ENCODE measurements at regions not wholly inside any gene's neighbourhood (a gene's known extent, or its start where the extent isn't known, plus 50 kb on each side); places are given as distances from the start of the nearest gene placed in this dataset.

DNA sequence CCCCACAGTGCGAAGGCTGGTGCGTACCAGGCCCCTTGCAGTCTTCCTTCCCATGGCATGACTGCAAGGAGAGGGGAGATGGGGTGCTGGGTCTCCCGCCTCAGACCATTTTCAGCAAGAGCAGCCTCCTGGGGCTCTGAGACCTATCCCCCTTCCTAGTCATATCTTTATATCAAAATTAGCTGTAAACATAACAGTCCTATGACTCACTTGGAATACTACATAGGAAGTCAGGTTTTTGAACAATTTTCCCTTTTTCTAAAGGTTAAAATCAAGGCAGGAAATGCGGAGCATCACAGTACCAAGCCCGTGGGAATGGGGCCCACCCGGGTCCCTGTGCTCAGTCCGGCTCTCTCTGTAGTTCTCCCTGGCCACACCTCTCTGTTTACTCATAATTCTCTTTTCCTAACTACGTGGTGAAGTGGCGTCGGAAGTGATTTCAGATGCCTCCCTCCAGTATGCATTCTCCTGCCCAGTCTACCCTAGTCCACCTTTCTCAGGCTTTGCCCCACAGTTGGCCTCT, 109.8 kb upstream of the TMEM170B start:
- TF ChIP-seq, protein P1, sequence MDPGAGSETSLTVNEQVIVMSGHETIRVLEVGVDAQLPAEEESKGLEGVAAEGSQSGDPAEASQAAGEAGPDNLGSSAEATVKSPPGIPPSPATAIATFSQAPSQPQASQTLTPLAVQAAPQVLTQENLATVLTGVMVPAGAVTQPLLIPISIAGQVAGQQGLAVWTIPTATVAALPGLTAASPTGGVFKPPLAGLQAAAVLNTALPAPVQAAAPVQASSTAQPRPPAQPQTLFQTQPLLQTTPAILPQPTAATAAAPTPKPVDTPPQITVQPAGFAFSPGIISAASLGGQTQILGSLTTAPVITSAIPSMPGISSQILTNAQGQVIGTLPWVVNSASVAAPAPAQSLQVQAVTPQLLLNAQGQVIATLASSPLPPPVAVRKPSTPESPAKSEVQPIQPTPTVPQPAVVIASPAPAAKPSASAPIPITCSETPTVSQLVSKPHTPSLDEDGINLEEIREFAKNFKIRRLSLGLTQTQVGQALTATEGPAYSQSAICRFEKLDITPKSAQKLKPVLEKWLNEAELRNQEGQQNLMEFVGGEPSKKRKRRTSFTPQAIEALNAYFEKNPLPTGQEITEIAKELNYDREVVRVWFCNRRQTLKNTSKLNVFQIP (CRISPR knock-in tag; IDR thresholded peaks at IDR 0.05; ENCODE audit: borderline replicate concordance, low read depth), result no peak
- TF ChIP-seq PPARA (CRISPR knock-in tag; IDR thresholded peaks at IDR 0.05; ENCODE audit: borderline replicate concordance) (no peak), SNAI2 (CRISPR knock-in tag; IDR thresholded peaks at IDR 0.05) (no peak), ZNF70 (CRISPR knock-in tag; IDR thresholded peaks at IDR 0.05) (no peak), ARNTL (CRISPR knock-in tag; IDR thresholded peaks at IDR 0.05; ENCODE audit: borderline replicate concordance, low read depth) (no peak), BACH2 (CRISPR knock-in tag; IDR thresholded peaks at IDR 0.05; ENCODE audit: borderline replicate concordance) (no peak)
- TF ChIP-seq, protein P2, sequence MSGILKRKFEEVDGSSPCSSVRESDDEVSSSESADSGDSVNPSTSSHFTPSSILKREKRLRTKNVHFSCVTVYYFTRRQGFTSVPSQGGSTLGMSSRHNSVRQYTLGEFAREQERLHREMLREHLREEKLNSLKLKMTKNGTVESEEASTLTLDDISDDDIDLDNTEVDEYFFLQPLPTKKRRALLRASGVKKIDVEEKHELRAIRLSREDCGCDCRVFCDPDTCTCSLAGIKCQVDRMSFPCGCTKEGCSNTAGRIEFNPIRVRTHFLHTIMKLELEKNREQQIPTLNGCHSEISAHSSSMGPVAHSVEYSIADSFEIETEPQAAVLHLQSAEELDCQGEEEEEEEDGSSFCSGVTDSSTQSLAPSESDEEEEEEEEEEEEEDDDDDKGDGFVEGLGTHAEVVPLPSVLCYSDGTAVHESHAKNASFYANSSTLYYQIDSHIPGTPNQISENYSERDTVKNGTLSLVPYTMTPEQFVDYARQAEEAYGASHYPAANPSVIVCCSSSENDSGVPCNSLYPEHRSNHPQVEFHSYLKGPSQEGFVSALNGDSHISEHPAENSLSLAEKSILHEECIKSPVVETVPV (CRISPR knock-in tag; IDR thresholded peaks at IDR 0.05), result no peak
- TF ChIP-seq, protein P3, sequence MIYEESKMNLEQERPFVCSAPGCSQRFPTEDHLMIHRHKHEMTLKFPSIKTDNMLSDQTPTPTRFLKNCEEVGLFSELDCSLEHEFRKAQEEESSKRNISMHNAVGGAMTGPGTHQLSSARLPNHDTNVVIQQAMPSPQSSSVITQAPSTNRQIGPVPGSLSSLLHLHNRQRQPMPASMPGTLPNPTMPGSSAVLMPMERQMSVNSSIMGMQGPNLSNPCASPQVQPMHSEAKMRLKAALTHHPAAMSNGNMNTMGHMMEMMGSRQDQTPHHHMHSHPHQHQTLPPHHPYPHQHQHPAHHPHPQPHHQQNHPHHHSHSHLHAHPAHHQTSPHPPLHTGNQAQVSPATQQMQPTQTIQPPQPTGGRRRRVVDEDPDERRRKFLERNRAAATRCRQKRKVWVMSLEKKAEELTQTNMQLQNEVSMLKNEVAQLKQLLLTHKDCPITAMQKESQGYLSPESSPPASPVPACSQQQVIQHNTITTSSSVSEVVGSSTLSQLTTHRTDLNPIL (CRISPR knock-in tag; IDR thresholded peaks at IDR 0.05; ENCODE audit: low read depth), result no peak
